Skeletal muscle satellite cell (primary cell): ENCODE measurements at regions not wholly inside any gene's neighbourhood (a gene's known extent, or its start where the extent isn't known, plus 50 kb on each side); places are given as distances from the start of the nearest gene placed in this dataset.
"Not testable (repeated sequence)": the region's sequence is repeated elsewhere in the genome, so short reads cannot be mapped to it uniquely, and the experiment has no call there.

Source experiments
- H3K27me3 ChIP-seq: 2 replicates; pipeline ENCODE4 v1.7.0; 2013; ENCODE audit warnings: low read length; ENCODE audit not compliant: control insufficient read depth, insufficient read depth
- H3K36me3 ChIP-seq: 2 replicates; pipeline ENCODE4 v1.7.0; 2013; ENCODE audit warnings: mild to moderate bottlenecking, control low read depth, low read length; ENCODE audit not compliant: insufficient read depth
- H3K4me1 ChIP-seq: 2 replicates; pipeline ENCODE4 v1.7.0; 2013; ENCODE audit warnings: low read length; ENCODE audit not compliant: control insufficient read depth, insufficient read depth
- H3K4me2 ChIP-seq: 2 replicates; pipeline ENCODE4 v1.7.0; 2013; ENCODE audit warnings: mild to moderate bottlenecking, low read length
- H3K4me3 ChIP-seq: 2 replicates; pipeline ENCODE4 v1.7.0; 2013; ENCODE audit warnings: low read length
- H3K9ac ChIP-seq: 2 replicates; pipeline ENCODE4 v1.7.0; 2013; ENCODE audit warnings: mild to moderate bottlenecking, low read depth, low read length, moderate library complexity
- H3K9me3 ChIP-seq: replicated peaks from 2 replicates; pipeline ENCODE4 v1.7.0; 2013; ENCODE audit warnings: mild to moderate bottlenecking, control low read depth, low read length

DNA sequence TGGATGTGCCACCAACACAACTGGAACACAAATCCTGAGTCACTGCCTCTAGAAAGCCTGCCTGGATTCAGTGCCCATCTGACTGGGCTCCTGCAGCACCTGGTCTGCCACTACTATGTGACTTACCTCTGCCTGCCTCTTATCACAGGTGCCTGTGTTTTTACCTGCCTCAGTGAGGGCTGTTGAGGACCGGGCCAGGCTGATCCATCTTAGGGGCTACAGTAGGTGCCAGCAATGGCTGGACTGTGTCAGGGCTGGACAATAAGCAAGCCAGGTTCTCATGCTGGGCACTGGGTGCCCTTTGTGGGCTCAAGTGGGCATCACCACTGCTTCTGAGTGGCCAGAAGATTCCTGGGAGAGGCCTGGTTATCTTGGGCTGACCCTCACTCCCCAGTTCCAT lies 948.6 kb upstream of the TPTE start:
- not testable (repeated sequence) for H3K4me2 ChIP-seq, H3K9me3 ChIP-seq, H3K4me1 ChIP-seq, H3K36me3 ChIP-seq, H3K4me3 ChIP-seq, H3K9ac ChIP-seq, H3K27me3 ChIP-seq

DNA sequence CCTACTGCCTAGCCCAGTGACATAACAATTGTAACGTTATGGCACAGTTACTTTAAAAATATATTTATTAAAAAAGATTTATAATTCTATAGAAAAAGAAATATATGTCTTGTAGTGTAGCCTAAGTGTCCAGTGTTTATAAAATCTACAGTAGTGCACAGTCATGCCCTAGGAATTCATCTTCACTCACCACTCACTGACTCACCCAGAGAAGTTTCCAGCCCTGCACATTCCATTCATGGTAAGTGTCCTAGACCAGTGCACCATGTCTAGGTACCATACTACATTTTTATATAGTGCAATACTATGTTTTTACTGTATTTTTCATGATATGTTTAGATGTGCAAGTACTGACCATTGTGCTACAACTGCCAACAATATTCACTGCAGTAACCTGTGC lies 947.9 kb upstream of the TPTE start:
- H3K27me3 ChIP-seq, H3K9me3 ChIP-seq, H3K4me2 ChIP-seq, H3K4me1 ChIP-seq, H3K9ac ChIP-seq, H3K4me3 ChIP-seq, H3K36me3 ChIP-seq: not testable (repeated sequence)

DNA sequence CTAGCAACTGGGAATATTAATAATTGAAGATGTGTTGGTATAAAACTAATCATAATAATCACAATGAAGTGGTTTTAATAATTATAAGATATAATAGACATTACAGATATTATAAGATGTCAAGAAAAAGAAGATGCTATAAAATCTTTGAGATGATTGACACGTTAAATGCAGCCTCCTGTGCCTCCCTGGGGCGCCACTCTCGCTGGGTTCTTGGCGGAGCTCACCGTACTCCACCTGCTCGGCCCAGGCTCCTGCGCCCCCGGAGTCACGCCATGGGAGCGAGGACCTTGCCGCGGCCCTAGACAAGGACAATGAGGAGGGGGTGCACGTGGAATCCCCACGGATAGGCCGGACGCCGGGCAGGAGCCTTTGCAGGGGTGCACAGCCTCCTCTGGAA lies 942.1 kb upstream of the TPTE start:
- not testable (repeated sequence) for H3K9ac ChIP-seq, H3K36me3 ChIP-seq, H3K9me3 ChIP-seq, H3K4me1 ChIP-seq, H3K4me2 ChIP-seq, H3K4me3 ChIP-seq, H3K27me3 ChIP-seq

DNA sequence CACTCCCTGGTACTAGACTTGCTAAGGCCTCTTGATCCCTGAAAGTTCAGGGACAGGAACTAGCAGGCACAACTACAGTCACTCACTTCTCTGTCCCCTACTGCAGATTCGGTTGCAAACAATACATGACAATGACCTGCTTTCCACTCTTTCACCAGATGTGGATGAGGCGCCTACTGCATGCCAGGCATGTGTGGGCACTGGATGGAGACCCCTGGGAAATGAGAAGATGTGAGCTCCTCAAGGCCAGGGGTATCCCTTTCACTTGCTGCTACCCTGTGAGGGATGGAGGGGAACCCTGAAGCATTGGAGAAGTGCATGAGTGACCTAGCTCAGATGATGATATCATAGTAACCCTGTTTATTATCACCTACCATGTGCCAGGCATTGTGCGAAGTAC lies 933.4 kb upstream of the TPTE start:
- H3K4me1 ChIP-seq, H3K4me2 ChIP-seq, H3K27me3 ChIP-seq, H3K36me3 ChIP-seq, H3K4me3 ChIP-seq, H3K9me3 ChIP-seq, H3K9ac ChIP-seq: not testable (repeated sequence)

DNA sequence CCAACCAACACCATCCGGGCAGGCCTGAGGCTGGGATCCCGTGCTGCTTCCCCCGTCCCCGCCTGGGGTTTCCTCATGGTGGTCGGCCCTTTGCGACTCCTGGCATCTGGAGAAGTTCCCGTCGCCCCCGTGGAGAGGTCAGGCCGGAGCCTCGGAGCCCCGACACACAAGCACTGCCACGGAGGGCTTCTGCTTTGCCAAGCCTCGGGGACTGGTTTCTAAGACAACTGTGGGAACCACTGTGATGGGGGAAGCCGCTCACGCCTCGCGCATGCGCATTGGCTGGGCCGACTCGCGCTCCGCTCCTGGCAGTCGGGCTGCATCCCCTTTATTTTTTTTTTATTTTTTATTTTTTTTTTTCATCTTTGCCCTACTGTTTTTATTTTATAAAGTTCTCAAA lies 928.8 kb upstream of the TPTE start:
- not testable (repeated sequence) for H3K4me3 ChIP-seq, H3K36me3 ChIP-seq, H3K27me3 ChIP-seq, H3K4me2 ChIP-seq, H3K9me3 ChIP-seq, H3K9ac ChIP-seq, H3K4me1 ChIP-seq

DNA sequence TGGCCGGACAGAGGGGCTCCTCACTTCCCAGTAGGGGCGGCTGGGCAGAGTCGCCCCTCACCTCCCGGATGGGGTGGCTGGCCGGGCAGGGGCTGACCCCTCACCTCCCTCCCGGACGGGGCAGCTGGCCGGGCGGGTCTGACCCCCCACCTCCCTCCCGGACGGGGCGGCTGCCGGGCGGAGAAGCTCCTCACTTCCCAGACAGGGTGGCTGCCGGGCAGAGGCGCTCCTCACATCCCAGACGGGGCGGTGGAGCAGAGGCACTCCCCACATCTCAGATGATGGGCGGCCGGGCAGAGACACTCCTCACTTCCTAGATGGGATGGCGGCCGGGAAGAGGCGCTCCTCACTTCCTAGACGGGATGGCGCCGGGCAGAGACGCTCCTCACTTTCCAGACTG lies 927.7 kb upstream of the TPTE start:
- H3K9me3 ChIP-seq, H3K36me3 ChIP-seq, H3K4me2 ChIP-seq, H3K4me3 ChIP-seq, H3K4me1 ChIP-seq, H3K9ac ChIP-seq, H3K27me3 ChIP-seq: not testable (repeated sequence)

DNA sequence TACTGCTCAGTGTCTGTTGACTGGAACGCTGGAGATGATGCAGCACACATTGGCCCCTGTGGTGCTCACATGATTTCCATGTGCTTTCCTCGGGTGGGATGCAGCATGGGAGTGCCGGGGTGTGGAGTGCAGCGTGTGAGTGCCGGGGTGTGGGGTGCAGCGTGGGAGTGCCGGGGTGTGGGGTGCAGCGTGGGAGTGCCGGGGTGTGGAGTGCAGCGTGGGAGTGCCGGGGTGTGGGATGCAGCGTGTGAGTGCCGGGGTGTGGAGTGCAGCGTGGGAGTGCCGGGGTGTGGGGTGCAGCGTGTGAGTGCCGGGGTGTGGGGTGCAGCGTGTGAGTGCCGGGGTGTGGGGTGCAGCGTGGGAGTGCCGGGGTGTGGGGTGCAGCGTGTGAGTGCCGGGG lies 907.4 kb upstream of the TPTE start:
- H3K36me3 ChIP-seq, H3K4me2 ChIP-seq, H3K9me3 ChIP-seq, H3K9ac ChIP-seq, H3K4me3 ChIP-seq, H3K27me3 ChIP-seq, H3K4me1 ChIP-seq: not testable (repeated sequence)

DNA sequence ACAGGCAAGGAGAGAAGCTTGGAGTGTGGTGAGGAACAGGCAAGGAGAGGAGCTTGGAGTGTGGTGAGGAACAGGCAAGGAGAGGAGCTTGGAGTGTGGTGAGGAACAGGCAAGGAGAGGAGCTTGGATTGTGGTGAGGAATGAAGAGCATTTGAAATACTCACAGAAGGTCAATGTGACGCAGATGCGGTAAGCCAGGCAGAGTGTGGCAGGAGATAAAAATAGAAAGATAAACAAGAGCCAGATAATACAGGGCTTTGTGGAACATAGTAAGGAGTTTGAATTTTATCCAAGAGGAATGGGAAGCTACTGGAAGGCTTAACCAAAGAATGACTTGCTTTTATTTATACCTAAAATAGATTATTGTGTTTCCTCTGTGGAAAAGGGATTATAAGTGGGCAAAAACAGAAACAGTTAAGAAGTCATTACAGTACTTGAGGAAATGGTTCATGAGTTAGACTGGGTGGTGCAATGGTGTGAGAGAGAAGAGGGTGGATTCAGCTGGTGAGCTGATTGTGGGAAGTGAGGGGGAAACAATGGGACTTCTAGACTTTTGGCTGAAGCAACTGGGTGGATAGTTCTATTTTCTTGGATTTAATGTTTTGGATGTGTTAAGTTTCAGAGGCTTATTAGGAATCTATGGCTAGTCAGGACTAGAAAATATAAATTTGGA lies 900.1 kb upstream of the TPTE start:
- H3K4me2 ChIP-seq, H3K4me3 ChIP-seq, H3K36me3 ChIP-seq, H3K27me3 ChIP-seq, H3K4me1 ChIP-seq, H3K9ac ChIP-seq, H3K9me3 ChIP-seq: not testable (repeated sequence)

DNA sequence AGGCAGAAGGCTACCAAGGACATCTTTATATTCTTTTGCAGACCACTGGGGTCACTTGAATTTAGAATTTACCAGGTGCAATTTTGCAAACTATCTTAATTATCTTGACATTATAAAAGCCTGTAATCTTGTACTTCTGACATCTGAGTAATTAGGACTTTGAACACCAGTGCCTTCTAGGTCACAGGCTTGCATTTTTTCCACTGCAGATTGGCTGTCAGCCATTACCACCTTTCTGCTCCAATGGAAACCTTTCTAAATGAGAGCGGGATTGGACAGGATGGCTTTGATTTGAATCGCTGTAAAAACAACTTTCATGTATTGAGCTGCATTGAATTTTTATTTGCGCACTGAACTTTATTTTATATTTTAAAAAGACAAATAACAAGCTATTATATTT lies 893.3 kb upstream of the TPTE start:
- not testable (repeated sequence) for H3K27me3 ChIP-seq, H3K4me1 ChIP-seq, H3K9me3 ChIP-seq, H3K4me3 ChIP-seq, H3K4me2 ChIP-seq, H3K9ac ChIP-seq, H3K36me3 ChIP-seq

DNA sequence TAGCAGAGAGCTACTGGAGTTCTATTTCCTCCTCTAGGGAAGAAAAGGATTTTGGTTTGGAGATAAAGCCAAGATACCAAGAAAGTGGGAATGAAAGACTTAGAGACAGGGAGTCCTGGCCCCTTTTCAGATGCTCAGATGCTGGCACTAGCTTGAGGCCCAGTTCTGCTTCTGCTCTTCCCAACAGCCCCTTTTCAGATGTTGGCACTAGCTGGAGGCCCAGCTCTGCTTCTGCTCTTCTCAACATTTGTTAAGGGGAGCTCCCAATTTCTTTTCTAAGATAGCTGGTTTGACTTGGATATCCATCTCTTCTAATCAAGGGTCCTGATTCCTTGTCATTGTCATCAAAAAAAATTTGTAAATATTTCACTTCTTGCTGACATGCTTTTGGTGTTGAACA lies 874.0 kb upstream of the TPTE start:
- H3K9ac ChIP-seq, H3K4me2 ChIP-seq, H3K36me3 ChIP-seq, H3K4me3 ChIP-seq, H3K27me3 ChIP-seq, H3K4me1 ChIP-seq: not testable (repeated sequence)
- peaks cover 11% of the 10 kb centered on the region for H3K9me3 ChIP-seq

DNA sequence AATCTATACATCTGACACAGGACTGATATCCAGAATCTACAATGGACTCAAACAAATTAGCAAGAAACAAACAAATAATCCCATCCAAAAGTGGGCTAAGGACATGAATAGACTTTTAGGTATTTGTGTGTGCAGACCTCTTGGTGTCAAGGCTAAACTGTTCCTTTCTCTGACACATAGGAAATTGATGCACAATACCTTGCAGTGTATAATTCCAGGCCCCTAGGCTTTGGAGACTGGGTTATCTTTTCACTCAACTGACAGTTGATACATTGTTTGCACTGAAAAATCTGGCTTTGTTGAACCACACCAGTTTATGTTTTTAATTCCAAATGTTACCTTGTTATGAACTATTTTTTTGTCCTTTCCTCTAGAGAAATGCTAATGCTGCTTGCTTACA lies 873.1 kb upstream of the TPTE start:
- not testable (repeated sequence) for H3K4me2 ChIP-seq, H3K9ac ChIP-seq, H3K27me3 ChIP-seq, H3K4me3 ChIP-seq, H3K4me1 ChIP-seq, H3K36me3 ChIP-seq
- peaks cover 13% of the 10 kb centered on the region for H3K9me3 ChIP-seq

DNA sequence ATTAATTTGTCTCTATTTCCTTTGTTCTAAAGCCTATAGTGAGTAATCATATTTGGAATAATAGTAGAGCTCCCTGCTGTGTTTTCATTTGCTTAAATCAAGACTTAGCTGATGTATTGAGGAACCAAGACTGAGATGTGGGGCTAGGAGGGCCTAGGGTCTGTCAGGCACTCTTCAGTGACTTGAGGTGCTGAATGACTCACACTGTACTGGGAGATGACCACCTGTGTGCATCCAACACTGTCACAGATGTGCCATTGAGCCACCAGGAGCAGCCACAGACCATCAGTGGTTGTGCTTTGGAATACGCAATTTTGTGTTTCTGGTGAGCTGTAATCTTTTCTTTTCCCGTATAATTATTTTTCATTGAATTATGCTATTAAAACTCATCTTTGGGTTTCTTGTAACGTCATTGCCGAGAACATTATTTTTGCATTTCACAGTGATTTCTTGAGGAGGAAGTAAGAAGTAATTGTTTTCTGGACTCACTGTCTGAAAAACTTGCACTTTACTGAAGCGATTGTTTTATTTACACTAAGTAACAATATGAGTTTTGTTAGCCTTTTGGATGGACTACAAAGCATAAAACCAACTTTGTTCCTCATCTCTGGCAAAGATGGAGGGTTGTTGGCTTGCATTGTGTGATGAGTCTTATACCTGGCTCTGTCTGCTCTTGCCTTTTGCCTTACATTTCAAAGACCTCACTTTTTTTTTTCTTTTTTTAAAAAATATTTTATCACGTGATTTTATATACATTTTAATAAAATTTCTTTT lies 872.2 kb upstream of the TPTE start:
- not testable (repeated sequence) for H3K4me2 ChIP-seq, H3K36me3 ChIP-seq, H3K4me3 ChIP-seq, H3K9ac ChIP-seq, H3K27me3 ChIP-seq, H3K4me1 ChIP-seq
- peaks cover 16% of the 10 kb centered on the region for H3K9me3 ChIP-seq
